Progenitor cell of endocrine pancreas (in vitro differentiated cells): ENCODE measurements at regions not wholly inside any gene's neighbourhood (a gene's known extent, or its start where the extent isn't known, plus 50 kb on each side); places are given as distances from the start of the nearest gene placed in this dataset.
A peak's percentile ranks its signal among the peaks of the same experiment; 100 is the strongest.

Source experiments
- DNase-seq: peaks from one replicate; pipeline ENCODE4 v3.0.0; 2021; ENCODE audit warnings: low spot score; ENCODE audit not compliant: unreplicated experiment
- H3K27ac Mint-ChIP-seq: 2 replicates; pipeline ENCODE4 v1.8.0; 2021; ENCODE audit warnings: mild to moderate bottlenecking, moderate library complexity, mixed read lengths
- H3K27me3 Mint-ChIP-seq: 2 replicates; pipeline ENCODE4 v1.8.0; 2021; ENCODE audit warnings: mixed read lengths
- H3K36me3 Mint-ChIP-seq: 2 replicates; pipeline ENCODE4 v1.8.0; 2022; ENCODE audit warnings: mixed read lengths; ENCODE audit not compliant: insufficient read depth
- H3K4me1 Mint-ChIP-seq: 2 replicates; pipeline ENCODE4 v1.8.0; 2021; ENCODE audit warnings: low read depth, mixed read lengths
- H3K4me3 Mint-ChIP-seq: 2 replicates; pipeline ENCODE4 v1.8.0; 2021; ENCODE audit warnings: low read depth, mild to moderate bottlenecking, moderate library complexity, mixed read lengths
- H3K9me3 Mint-ChIP-seq: 2 replicates; pipeline ENCODE4 v1.8.0; 2021; ENCODE audit warnings: low read depth, mixed read lengths
- CTCF ChIP-seq: fragments of 200-600 bp; sonication (generic); IDR thresholded peaks from one replicate; pipeline ENCODE4 v1.5.0; 2021; ENCODE audit warnings: antibody characterized with exemption, mild to moderate bottlenecking; ENCODE audit not compliant: unreplicated experiment

GRCh38 chr10:5281356-5281755 is 83.4 kb upstream of the UCN3 start:
- Mint-ChIP-seq H3K4me3 (no peak overlapping the region), H3K27ac (no peak overlapping the region), H3K9me3 (no peaks in the 10 kb centered on the region), H3K4me1 (peaks cover 3% of the 10 kb centered on the region), H3K36me3 (no peaks in the 10 kb centered on the region), H3K27me3 (peaks cover 3% of the 10 kb centered on the region)
- TF ChIP-seq CTCF = no peak
- no peak for DNase-seq

GRCh38 chr10:5282137-5282536 is 82.6 kb upstream of the UCN3 start:
- Mint-ChIP-seq H3K4me3 (no peak overlapping the region), H3K4me1 (peaks cover 3% of the 10 kb centered on the region), H3K27ac (peak overlapping the region; percentile 7), H3K9me3 (no peaks in the 10 kb centered on the region), H3K27me3 (peaks cover 3% of the 10 kb centered on the region), H3K36me3 (no peaks in the 10 kb centered on the region)
- TF ChIP-seq CTCF = no peak
- no peak for DNase-seq

GRCh38 chr10:5283305-5284158 is 81.2 kb upstream of the UCN3 start:
- H3K4me3 Mint-ChIP-seq = no peak overlapping the region

GRCh38 chr10:5284311-5285057 is 80.3 kb upstream of the UCN3 start:
- TF ChIP-seq CTCF = no peak
- peaks cover 3% of the 10 kb centered on the region for H3K27me3 Mint-ChIP-seq
- DNase-seq = no peak
- no peak overlapping the region for H3K27ac Mint-ChIP-seq
- no peaks in the 10 kb centered on the region for H3K9me3 Mint-ChIP-seq
- peaks cover 3% of the 10 kb centered on the region for H3K4me1 Mint-ChIP-seq
- no peaks in the 10 kb centered on the region for H3K36me3 Mint-ChIP-seq
- no peak overlapping the region for H3K4me3 Mint-ChIP-seq

More at GRCh38 chr10:5283305-5284158, 81.2 kb upstream of the UCN3 start:
- Mint-ChIP-seq H3K4me1 (peaks cover 3% of the 10 kb centered on the region), H3K27me3 (peaks cover 3% of the 10 kb centered on the region), H3K9me3 (no peaks in the 10 kb centered on the region), H3K27ac (peak overlapping the region; percentile 75), H3K36me3 (no peaks in the 10 kb centered on the region)
- TF ChIP-seq CTCF = peak; percentile 74
- peak; percentile 39 for DNase-seq

- Mint-ChIP-seq H3K27ac (no peak overlapping the region), H3K4me1 (peaks cover 3% of the 10 kb centered on the region), H3K27me3 (peaks cover 3% of the 10 kb centered on the region), H3K36me3 (no peaks in the 10 kb centered on the region), H3K9me3 (peaks cover under 1% of the 10 kb centered on the region), H3K4me3 (no peak overlapping the region)
- DNase-seq = no peak
- no peak for TF ChIP-seq CTCF
Measured at GRCh38 chr10:5285186-5285585, 79.6 kb upstream of the UCN3 start.
